SK-N-SH (cell line): ENCODE measurements at regions not wholly inside any gene's neighbourhood (a gene's known extent, or its start where the extent isn't known, plus 50 kb on each side); places are given as distances from the start of the nearest gene placed in this dataset.

Experiments used
- CTCF ChIA-PET: fragments of 300-600, 350-600 bp; formaldehyde crosslinking; extraction: SDS; loops from one replicate; lab custom pipeline; 2021; lab: Yijun Ruan, JAX
- POLR2A ChIA-PET: fragments of 350-600 bp; sonication (Branson Sonifier 250); formaldehyde crosslinking; extraction: SDS; loops from one replicate; lab custom pipeline; 2020; ENCODE audit warnings: antibody characterized with exemption, inconsistent platforms; lab: Yijun Ruan, JAX
- DNase-seq: peaks from one replicate; pipeline ENCODE4 v3.0.0; 2012
- H2AFZ ChIP-seq: fragments of 200-600 bp; sonication (generic); 2 replicates; pipeline ENCODE4 v1.8.1; 2016; ENCODE audit warnings: antibody characterized with exemption, mild to moderate bottlenecking, low read depth
- H3F3A ChIP-seq: fragments of 200-600 bp; sonication (generic); replicated peaks from 2 replicates; pipeline ENCODE3; 2016; ENCODE audit warnings: antibody characterized with exemption, mild to moderate bottlenecking; ENCODE audit not compliant: insufficient read depth
- H3K27ac ChIP-seq, 2 experiments: fragments of 200-500 bp in 1 of 2; fragments of 200-600 bp in 1 of 2; sonication (Bioruptor generic) in 1 of 2; sonication (generic), shearing (Covaris generic) in 1 of 2; 2 replicates each; pipeline versions ENCODE4 v1.5.1 to v1.6.1; 2014 to 2016; ENCODE audit warnings: low read depth in 2 of 2, inconsistent platforms in 1 of 2, low read length in 1 of 2, mild to moderate bottlenecking in 1 of 2, mixed read lengths in 1 of 2
- H3K27me3 ChIP-seq: fragments of 200-600 bp; sonication (generic), shearing (Covaris generic); 2 replicates; pipeline ENCODE4 v1.6.1; 2016; ENCODE audit warnings: mixed run types; ENCODE audit not compliant: insufficient read depth
- H3K36me3 ChIP-seq, 2 experiments: fragments of 200-500 bp in 1 of 2; fragments of 200-600 bp in 1 of 2; sonication (Bioruptor generic) in 1 of 2; sonication (generic) in 1 of 2; replicated peaks in 1 of 2; 2 replicates each; pipeline versions ENCODE3 to v1.5.1; 2014 to 2016; ENCODE audit warnings: low read length in 1 of 2, mild to moderate bottlenecking in 1 of 2; ENCODE audit not compliant: insufficient read depth in 2 of 2, control insufficient read depth in 1 of 2
- H3K4me1 ChIP-seq, 2 experiments: fragments of 200-500 bp in 1 of 2; fragments of 200-600 bp in 1 of 2; sonication (Bioruptor generic) in 1 of 2; sonication (generic), shearing (Covaris generic) in 1 of 2; 2 replicates each; pipeline versions ENCODE4 v1.5.1 to v1.6.1; 2014 to 2016; ENCODE audit warnings: low read depth in 1 of 2, low read length in 1 of 2, mixed run types in 1 of 2; ENCODE audit not compliant: insufficient read depth in 2 of 2, control insufficient read depth in 1 of 2
- H3K4me2 ChIP-seq: fragments of 200-600 bp; sonication (generic), shearing (Covaris generic); 2 replicates; pipeline ENCODE4 v1.6.1; 2017; ENCODE audit warnings: mixed run types
- H3K4me3 ChIP-seq, 2 experiments: fragments of 200-500 bp in 1 of 2; fragments of 200-600 bp in 1 of 2; sonication (Bioruptor generic) in 1 of 2; sonication (generic), shearing (Covaris generic) in 1 of 2; 2 replicates each; pipeline versions ENCODE4 v1.5.1 to v1.8.1; 2014 to 2016; ENCODE audit warnings: low read depth in 2 of 2, inconsistent platforms in 1 of 2, low read length in 1 of 2, mild to moderate bottlenecking in 1 of 2, mixed read lengths in 1 of 2, moderate library complexity in 1 of 2
- H3K79me2 ChIP-seq: fragments of 200-600 bp; sonication (generic); 2 replicates; pipeline ENCODE4 v1.8.1; 2017; ENCODE audit warnings: mild to moderate bottlenecking; ENCODE audit not compliant: insufficient read depth
- H3K9ac ChIP-seq: fragments of 200-600 bp; sonication (generic); 2 replicates; pipeline ENCODE4 v1.6.1; 2017; ENCODE audit warnings: mixed run types
- H3K9me2 ChIP-seq: fragments of 200-600 bp; sonication (generic); 2 replicates; pipeline ENCODE4 v1.6.1; 2017; ENCODE audit warnings: mixed run types
- H3K9me3 ChIP-seq: fragments of 200-600 bp; sonication (generic); 2 replicates; pipeline ENCODE4 v1.6.1; 2017; ENCODE audit warnings: mixed run types, mild to moderate bottlenecking, moderate library complexity
- H4K20me1 ChIP-seq: fragments of 200-600 bp; sonication (generic); 2 replicates; pipeline ENCODE4 v1.6.1; 2017; ENCODE audit warnings: mild to moderate bottlenecking, mixed run types; ENCODE audit not compliant: insufficient read depth
- EZH2phosphoT487 ChIP-seq: fragments of 200-600 bp; sonication (generic); IDR thresholded peaks from 2 replicates; pipeline ENCODE4 v1.6.1; 2017; ENCODE audit warnings: low read depth, mixed run types, mild to moderate bottlenecking, antibody characterized with exemption, moderate library complexity, borderline replicate concordance
- FOSL2 ChIP-seq: IDR thresholded peaks from 2 replicates; pipeline ENCODE4 v1.4.0; 2012; ENCODE audit warnings: low read depth, mild to moderate bottlenecking, moderate library complexity, borderline replicate concordance
- MEF2A ChIP-seq: IDR thresholded peaks from 2 replicates; pipeline ENCODE4 v1.4.0; 2012; ENCODE audit warnings: low read depth, borderline replicate concordance
- RAD21 ChIP-seq: IDR thresholded peaks from 2 replicates; pipeline ENCODE4 v1.6.1; 2012; ENCODE audit warnings: mild to moderate bottlenecking, low read length
- RCOR1 ChIP-seq: fragments of 150-350 bp; IDR thresholded peaks from 2 replicates; pipeline ENCODE4 v1.6.1; 2017; ENCODE audit warnings: antibody characterized with exemption, low read length
- RFX5 ChIP-seq: IDR thresholded peaks from 2 replicates; pipeline ENCODE4 v1.6.1; 2012; ENCODE audit warnings: mild to moderate bottlenecking, improper control_type of control experiment, low read length
- TCF12 ChIP-seq: IDR thresholded peaks from 2 replicates; pipeline ENCODE4 v1.4.0; 2012
- WGBS: methylation state at CpG from one replicate; pipeline ENCODE4 v1.1.6; 2017; ENCODE audit warnings: low lambda C conversion rate; 5-methylcytosine and 5-hydroxymethylcytosine counted together
- TF ChIP-seq, protein P1 (sequence below): fragments of 200-600 bp; sonication (generic); IDR thresholded peaks from 2 replicates; pipeline ENCODE4 v1.6.1; 2017; ENCODE audit warnings: antibody characterized with exemption, mild to moderate bottlenecking, moderate library complexity
- TF ChIP-seq, protein P2 (sequence below): IDR thresholded peaks from 2 replicates; pipeline ENCODE4 v1.4.0; 2012; ENCODE audit warnings: low read depth, borderline replicate concordance

DNA sequence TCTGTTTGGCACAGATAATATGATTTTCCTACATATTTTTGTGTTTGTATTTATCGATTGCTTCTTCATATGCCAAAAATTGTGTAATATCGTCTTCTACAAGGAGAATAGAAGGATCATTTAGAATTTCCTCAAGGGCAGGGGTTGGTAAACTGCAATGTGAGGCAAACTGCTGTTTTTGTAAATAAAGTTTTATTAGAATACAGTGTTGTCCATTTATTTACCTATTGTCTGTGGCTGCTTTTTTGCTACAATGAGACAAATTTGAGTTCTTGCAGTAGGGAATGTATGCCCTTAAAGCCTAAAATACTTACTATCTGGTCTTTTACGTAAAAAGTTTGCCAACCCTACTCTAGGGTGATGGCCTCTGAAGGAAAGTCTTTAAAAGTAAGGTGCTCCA, 509.5 kb downstream of the TMEM114 start:
- H3K9me2 ChIP-seq, result no peaks in the 10 kb centered on the region
- no peaks in the 10 kb centered on the region for H4K20me1 ChIP-seq
- no peak overlapping the region for H3K9ac ChIP-seq
- ChIA-PET POLR2A (no interaction called here), CTCF (no interaction called here)
- no peaks in the 10 kb centered on the region for H3K9me3 ChIP-seq
- TF ChIP-seq RFX5 (no peak), RCOR1 (no peak), FOSL2 (no peak), RAD21 (no peak)
- TF ChIP-seq, protein P1, sequence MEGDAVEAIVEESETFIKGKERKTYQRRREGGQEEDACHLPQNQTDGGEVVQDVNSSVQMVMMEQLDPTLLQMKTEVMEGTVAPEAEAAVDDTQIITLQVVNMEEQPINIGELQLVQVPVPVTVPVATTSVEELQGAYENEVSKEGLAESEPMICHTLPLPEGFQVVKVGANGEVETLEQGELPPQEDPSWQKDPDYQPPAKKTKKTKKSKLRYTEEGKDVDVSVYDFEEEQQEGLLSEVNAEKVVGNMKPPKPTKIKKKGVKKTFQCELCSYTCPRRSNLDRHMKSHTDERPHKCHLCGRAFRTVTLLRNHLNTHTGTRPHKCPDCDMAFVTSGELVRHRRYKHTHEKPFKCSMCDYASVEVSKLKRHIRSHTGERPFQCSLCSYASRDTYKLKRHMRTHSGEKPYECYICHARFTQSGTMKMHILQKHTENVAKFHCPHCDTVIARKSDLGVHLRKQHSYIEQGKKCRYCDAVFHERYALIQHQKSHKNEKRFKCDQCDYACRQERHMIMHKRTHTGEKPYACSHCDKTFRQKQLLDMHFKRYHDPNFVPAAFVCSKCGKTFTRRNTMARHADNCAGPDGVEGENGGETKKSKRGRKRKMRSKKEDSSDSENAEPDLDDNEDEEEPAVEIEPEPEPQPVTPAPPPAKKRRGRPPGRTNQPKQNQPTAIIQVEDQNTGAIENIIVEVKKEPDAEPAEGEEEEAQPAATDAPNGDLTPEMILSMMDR, result no peak
- TF ChIP-seq, protein P2, sequence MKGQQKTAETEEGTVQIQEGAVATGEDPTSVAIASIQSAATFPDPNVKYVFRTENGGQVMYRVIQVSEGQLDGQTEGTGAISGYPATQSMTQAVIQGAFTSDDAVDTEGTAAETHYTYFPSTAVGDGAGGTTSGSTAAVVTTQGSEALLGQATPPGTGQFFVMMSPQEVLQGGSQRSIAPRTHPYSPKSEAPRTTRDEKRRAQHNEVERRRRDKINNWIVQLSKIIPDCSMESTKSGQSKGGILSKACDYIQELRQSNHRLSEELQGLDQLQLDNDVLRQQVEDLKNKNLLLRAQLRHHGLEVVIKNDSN, result no peak
- H3K4me1 ChIP-seq, result no peaks in the 10 kb centered on the region
- no peaks in the 10 kb centered on the region for H3K27me3 ChIP-seq
- 7% methylated on average over 3 of the region's 3 CpGs for WGBS
- H3K4me2 ChIP-seq, result no peak overlapping the region
- H3K27ac ChIP-seq, result no peak overlapping the region
- no peak overlapping the region for H2AFZ ChIP-seq
- no peaks in the 10 kb centered on the region for H3K79me2 ChIP-seq
- H3K4me3 ChIP-seq, result no peak overlapping the region
- no peak for DNase-seq
- no peaks in the 10 kb centered on the region for H3K36me3 ChIP-seq
- no peaks in the 10 kb centered on the region for H3F3A ChIP-seq

DNA sequence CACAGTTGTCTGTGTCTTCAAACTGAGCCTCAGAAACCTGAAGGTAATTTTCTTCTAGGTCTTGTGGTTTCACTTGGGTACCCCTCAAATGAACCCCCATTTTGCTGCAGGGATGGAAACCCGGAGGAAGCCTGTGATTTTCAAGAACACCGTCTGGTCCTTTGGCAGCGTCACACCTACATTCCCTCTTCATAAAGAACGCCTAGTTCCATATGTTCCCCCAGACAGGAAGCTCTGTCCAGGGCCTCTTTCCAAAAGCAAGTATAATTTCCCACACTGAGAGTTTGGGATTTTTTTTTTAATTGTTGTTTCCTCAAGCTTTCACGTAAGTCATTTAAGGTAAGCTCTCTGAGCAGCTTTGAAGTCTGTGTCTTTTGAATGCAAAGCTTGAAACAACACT, 515.0 kb downstream of the TMEM114 start:
- no peaks in the 10 kb centered on the region for H4K20me1 ChIP-seq
- no peak overlapping the region for H3K4me3 ChIP-seq
- no peaks in the 10 kb centered on the region for H3K36me3 ChIP-seq
- no peak overlapping the region for H3K4me2 ChIP-seq
- no peaks in the 10 kb centered on the region for H3K79me2 ChIP-seq
- CTCF ChIA-PET, result no interaction called here
- H3F3A ChIP-seq, result no peaks in the 10 kb centered on the region
- DNase-seq, result no peak
- no peaks in the 10 kb centered on the region for H3K27me3 ChIP-seq
- H3K9me2 ChIP-seq, result no peaks in the 10 kb centered on the region
- H3K9me3 ChIP-seq, result no peaks in the 10 kb centered on the region
- WGBS, result 24% methylated on average over 5 of the region's 5 CpGs
- no peak overlapping the region for H3K9ac ChIP-seq
- TF ChIP-seq, protein P1, result no peak
- TF ChIP-seq RFX5 (no peak), RAD21 (no peak), EZH2phosphoT487 (no peak), MEF2A (no peak), TCF12 (no peak)
- H3K27ac ChIP-seq, result no peak overlapping the region
- H3K4me1 ChIP-seq, result no peaks in the 10 kb centered on the region
- no peak overlapping the region for H2AFZ ChIP-seq
- POLR2A ChIA-PET, result no interaction called here
